Neuronal stem cell (in vitro differentiated cells): ENCODE measurements at regions not wholly inside any gene's neighbourhood (a gene's known extent, or its start where the extent isn't known, plus 50 kb on each side); places are given as distances from the start of the nearest gene placed in this dataset.

ENCODE experiments used
- DNase-seq: peaks from one replicate; pipeline ENCODE4 v3.0.0-alpha.2; 2013; ENCODE audit warnings: low spot score
- H2AFZ ChIP-seq: one replicate; pipeline ENCODE4 v1.6.1; 2013; ENCODE audit warnings: mild to moderate bottlenecking, low read length, inconsistent platforms
- H2AK5ac ChIP-seq: 2 replicates; pipeline ENCODE4 v1.6.1; 2013; ENCODE audit warnings: low read depth, mild to moderate bottlenecking, inconsistent platforms, low read length, moderate library complexity, mixed read lengths
- H2BK120ac ChIP-seq: 2 replicates; pipeline ENCODE4 v1.6.1; 2013; ENCODE audit warnings: low read depth, mild to moderate bottlenecking, inconsistent platforms, low read length, moderate library complexity, mixed read lengths
- H2BK12ac ChIP-seq: one replicate; pipeline ENCODE4 v1.6.1; 2013; ENCODE audit warnings: low read length, inconsistent platforms
- H2BK15ac ChIP-seq: 2 replicates; pipeline ENCODE4 v1.6.1; 2013; ENCODE audit warnings: mild to moderate bottlenecking, low read length, inconsistent platforms, mixed read lengths
- H2BK5ac ChIP-seq: one replicate; pipeline ENCODE4 v1.6.1; 2013; ENCODE audit warnings: inconsistent platforms, mild to moderate bottlenecking, low read length, moderate library complexity
- H3K14ac ChIP-seq: one replicate; pipeline ENCODE4 v1.6.1; 2013; ENCODE audit warnings: low read length, inconsistent platforms
- H3K18ac ChIP-seq: 2 replicates; pipeline ENCODE4 v1.6.1; 2013; ENCODE audit warnings: low read length, inconsistent platforms
- H3K23ac ChIP-seq: 2 replicates; pipeline ENCODE4 v1.6.1; 2013; ENCODE audit warnings: low read depth, mild to moderate bottlenecking, mixed read lengths, low read length, inconsistent platforms; ENCODE audit not compliant: poor library complexity
- H3K27ac ChIP-seq: replicated peaks from 3 replicates; pipeline ENCODE4 v1.5.1; 2013; ENCODE audit warnings: low read length, inconsistent platforms
- H3K27me3 ChIP-seq, 3 experiments: 2 replicates each; pipeline ENCODE4 v1.6.1; 2013; ENCODE audit warnings: low read length in 3 of 3, mild to moderate bottlenecking in 2 of 3, inconsistent platforms in 1 of 3, low read depth in 1 of 3, mixed read lengths in 1 of 3, moderate library complexity in 1 of 3; ENCODE audit not compliant: control insufficient read depth in 3 of 3, insufficient read depth in 3 of 3
- H3K36me3 ChIP-seq, 2 donors: replicated peaks in 1 of 2; 2 replicates each; pipeline ENCODE4 v1.6.1; 2013; ENCODE audit warnings: low read length in 2 of 2; ENCODE audit not compliant: control insufficient read depth in 2 of 2, insufficient read depth in 2 of 2
- H3K4ac ChIP-seq: 2 replicates; pipeline ENCODE4 v1.6.1; 2013; ENCODE audit warnings: inconsistent platforms, mild to moderate bottlenecking, low read length, moderate library complexity
- H3K4me1 ChIP-seq, 2 donors: 1 replicate in 1 of 2; 2 replicates in 1 of 2; pipeline ENCODE4 v1.6.1; 2013; ENCODE audit warnings: low read length in 2 of 2, low read depth in 1 of 2; ENCODE audit not compliant: control insufficient read depth in 2 of 2, insufficient read depth in 1 of 2
- H3K4me2 ChIP-seq: one replicate; pipeline ENCODE4 v1.6.1; 2013; ENCODE audit warnings: mild to moderate bottlenecking, low read length, inconsistent platforms; ENCODE audit not compliant: insufficient read depth, poor library complexity, severe bottlenecking
- H3K4me3 ChIP-seq, 2 donors: 2 replicates each; pipeline ENCODE4 v1.5.1; 2013; ENCODE audit warnings: low read length in 2 of 2, mild to moderate bottlenecking in 2 of 2, inconsistent platforms in 1 of 2, moderate library complexity in 1 of 2
- H3K79me1 ChIP-seq: one replicate; pipeline ENCODE4 v1.6.1; 2013; ENCODE audit warnings: low read depth, mild to moderate bottlenecking, inconsistent platforms, low read length, moderate library complexity
- H3K9ac ChIP-seq: one replicate; pipeline ENCODE4 v1.6.1; 2013; ENCODE audit warnings: mild to moderate bottlenecking, low read depth, low read length, inconsistent platforms; ENCODE audit not compliant: poor library complexity
- H3K9me3 ChIP-seq, 2 donors: replicated peaks in 1 of 2; 2 replicates each; pipeline versions ENCODE3 to v1.6.1; 2013; ENCODE audit warnings: low read length in 2 of 2, mild to moderate bottlenecking in 2 of 2, inconsistent platforms in 1 of 2, low read depth in 1 of 2, mixed read lengths in 1 of 2, moderate library complexity in 1 of 2; ENCODE audit not compliant: control insufficient read depth in 2 of 2, insufficient read depth in 1 of 2
- H4K8ac ChIP-seq: one replicate; pipeline ENCODE4 v1.6.1; 2013; ENCODE audit warnings: low read depth, mild to moderate bottlenecking, inconsistent platforms, low read length, moderate library complexity
- H4K91ac ChIP-seq: one replicate; pipeline ENCODE4 v1.6.1; 2013; ENCODE audit warnings: low read length, low read depth, mild to moderate bottlenecking, inconsistent platforms; ENCODE audit not compliant: poor library complexity
- WGBS, 2 donors: extraction: QIAGEN DNeasy Blood & Tissue Kit; methylation state at CpG; one replicate each; pipeline ENCODE4 v1.1.7; 2013; ENCODE audit warnings: missing lambda C conversion rate in 2 of 2, mixed read lengths in 1 of 2; ENCODE audit not compliant: insufficient read length in 2 of 2, insufficient replicate concordance in 1 of 2; ENCODE audit errors: extremely low coverage in 2 of 2; 5-methylcytosine and 5-hydroxymethylcytosine counted together

DNA sequence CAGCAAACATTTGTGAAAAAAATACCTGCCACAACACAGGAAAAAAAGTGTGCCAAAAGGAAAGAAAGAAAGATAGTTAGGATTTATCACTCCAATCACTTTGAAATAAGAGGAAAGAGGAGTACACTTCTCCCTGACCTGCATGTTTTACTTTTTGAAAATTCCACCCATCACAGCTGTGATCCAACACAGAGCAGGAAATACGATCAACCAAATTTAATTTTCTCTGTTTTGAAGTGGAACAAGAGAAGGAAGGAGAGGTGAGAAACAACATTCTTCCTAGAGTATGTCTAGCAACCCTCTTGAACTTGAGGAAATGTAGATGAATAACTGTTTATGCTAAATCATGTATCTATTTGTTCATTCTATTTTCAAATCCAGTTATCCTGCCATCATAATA is 284.7 kb upstream of the SYT1 start:
- Histone ChIP-seq H3K9me3 (peaks cover 2 to 4% of the 10 kb centered on the region in 2 donors), H3K36me3 (no peaks in the 10 kb centered on the region), H3K4ac (no peak overlapping the region), H3K27me3 (no peaks in the 10 kb centered on the region), H3K18ac (no peak overlapping the region), H2AFZ (no peak overlapping the region), H4K91ac (no peak overlapping the region), H3K79me1 (no peaks in the 10 kb centered on the region), H3K4me1 (no peaks in the 10 kb centered on the region), H3K4me3 (no peak overlapping the region), H3K14ac (no peak overlapping the region), H2BK5ac (no peak overlapping the region), H3K27ac (no peak overlapping the region), H2BK120ac (no peak overlapping the region), H3K4me2 (no peak overlapping the region), H3K9ac (no peak overlapping the region), H3K23ac (no peak overlapping the region), H2BK12ac (no peak overlapping the region), H2BK15ac (no peak overlapping the region), H4K8ac (no peak overlapping the region), H2AK5ac (no peak overlapping the region)
- no CpG with 5 or more reads among the region's 1 CpG for WGBS, 2 donors
- no peak for DNase-seq

GRCh38 chr12:78580296-78580695 is 284.3 kb upstream of the SYT1 start:
- Histone ChIP-seq H3K23ac (no peak overlapping the region), H3K14ac (no peak overlapping the region), H2AK5ac (no peak overlapping the region)

DNA sequence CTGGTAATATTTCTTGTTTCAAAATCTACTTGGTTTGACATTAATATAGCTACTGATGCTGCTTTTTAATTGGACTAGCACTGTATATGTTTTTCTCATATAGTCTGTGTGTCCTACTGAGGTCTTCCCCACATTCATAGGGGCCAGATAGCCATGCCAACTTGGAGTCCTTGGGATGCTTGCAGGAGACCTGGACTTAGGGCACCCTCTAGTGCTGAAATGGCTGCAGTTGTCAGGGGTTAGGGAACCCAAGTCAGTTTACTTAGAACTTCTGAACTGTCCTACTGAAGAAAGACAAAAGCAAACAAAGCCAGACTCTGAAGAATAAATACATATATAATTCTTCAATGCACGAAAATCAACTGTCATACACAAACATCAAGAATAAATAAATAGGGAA is 279.9 kb upstream of the SYT1 start:
- Histone ChIP-seq H2BK5ac (no peak overlapping the region), H2BK120ac (no peak overlapping the region), H2AFZ (no peak overlapping the region), H3K9ac (no peak overlapping the region), H2BK15ac (no peak overlapping the region), H4K8ac (no peak overlapping the region), H3K18ac (no peak overlapping the region), H3K36me3 (no peaks in the 10 kb centered on the region), H2AK5ac (no peak overlapping the region), H3K4me2 (no peak overlapping the region), H3K79me1 (no peaks in the 10 kb centered on the region), H3K27ac (no peak overlapping the region), H3K14ac (no peak overlapping the region), H3K27me3 (no peaks in the 10 kb centered on the region), H3K4me1 (no peaks in the 10 kb centered on the region), H3K4ac (no peak overlapping the region), H2BK12ac (no peak overlapping the region), H3K23ac (no peak overlapping the region), H3K4me3 (no peak overlapping the region), H3K9me3 (peaks cover 10 to 14% of the 10 kb centered on the region in 2 donors), H4K91ac (no peak overlapping the region)
- no CpG with 5 or more reads among the region's 1 CpG for WGBS, 2 donors
- no peak for DNase-seq

More at GRCh38 chr12:78580296-78580695, 284.3 kb upstream of the SYT1 start:
- H3K79me1 ChIP-seq = no peaks in the 10 kb centered on the region
- DNase-seq = no peak
- no peaks in the 10 kb centered on the region for H3K27me3 ChIP-seq
- peaks cover under 1 to 2% of the 10 kb centered on the region in 2 donors for H3K9me3 ChIP-seq
- no peaks in the 10 kb centered on the region for H3K36me3 ChIP-seq
- no peak overlapping the region for H3K4me3 ChIP-seq
- H3K9ac ChIP-seq = no peak overlapping the region
- H2AFZ ChIP-seq = no peak overlapping the region
- no peak overlapping the region for H3K4me2 ChIP-seq
- H3K4ac ChIP-seq = no peak overlapping the region
- WGBS, 2 donors = no CpG with 5 or more reads among the region's 1 CpG
- no peak overlapping the region for H2BK15ac ChIP-seq
- no peaks in the 10 kb centered on the region for H3K4me1 ChIP-seq
- H3K18ac ChIP-seq = no peak overlapping the region
- H3K27ac ChIP-seq = no peak overlapping the region
- H2BK12ac ChIP-seq = no peak overlapping the region
- no peak overlapping the region for H4K91ac ChIP-seq
- no peak overlapping the region for H4K8ac ChIP-seq
- H2BK5ac ChIP-seq = no peak overlapping the region
- H2BK120ac ChIP-seq = no peak overlapping the region

DNA sequence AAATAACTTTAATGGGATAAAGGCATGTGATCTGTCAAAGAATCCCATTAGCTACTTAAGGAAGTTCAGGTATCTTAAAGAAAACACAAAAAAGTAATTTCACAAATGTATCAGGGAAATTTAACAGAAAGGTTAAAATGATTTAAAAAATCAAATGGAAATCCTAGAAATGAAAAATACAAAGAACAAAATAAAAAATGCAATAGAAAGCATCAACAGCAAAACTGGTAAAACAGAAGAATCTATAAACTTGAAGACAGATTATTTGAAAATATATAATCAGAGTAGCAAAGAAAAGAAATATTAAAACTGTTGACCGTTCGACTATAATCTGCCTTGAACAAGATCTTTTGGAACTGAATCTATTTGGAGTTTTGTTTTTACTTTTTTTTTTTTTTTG is 279.4 kb upstream of the SYT1 start:
- Histone ChIP-seq H2BK15ac (no peak overlapping the region), H3K14ac (no peak overlapping the region), H3K36me3 (no peaks in the 10 kb centered on the region), H2BK120ac (no peak overlapping the region), H3K23ac (no peak overlapping the region), H3K27ac (no peak overlapping the region), H3K4me3 (no peak overlapping the region), H2AK5ac (no peak overlapping the region), H3K9me3 (peaks cover 10 to 14% of the 10 kb centered on the region in 2 donors), H3K27me3 (no peaks in the 10 kb centered on the region), H3K4ac (no peak overlapping the region), H3K4me2 (no peak overlapping the region), H3K18ac (no peak overlapping the region), H2BK12ac (no peak overlapping the region), H3K4me1 (no peaks in the 10 kb centered on the region), H3K79me1 (no peaks in the 10 kb centered on the region), H2AFZ (no peak overlapping the region), H2BK5ac (no peak overlapping the region), H4K91ac (no peak overlapping the region), H3K9ac (no peak overlapping the region), H4K8ac (no peak overlapping the region)
- WGBS, 2 donors = no CpG with 5 or more reads among the region's 2 CpGs
- no peak for DNase-seq
